Keratinocyte (primary cell): ENCODE measurements at regions not wholly inside any gene's neighbourhood (a gene's known extent, or its start where the extent isn't known, plus 50 kb on each side); places are given as distances from the start of the nearest gene placed in this dataset.

Experiments
- CTCF ChIP-seq, 3 experiments: IDR thresholded peaks in 1 of 3; conservative IDR thresholded peaks in 1 of 3; optimal IDR thresholded peaks in 1 of 3; 2 replicates in 2 of 3; 3 replicates in 1 of 3; pipeline versions ENCODE3 to v1.5.1; 2011; ENCODE audit warnings: low read length in 3 of 3, mild to moderate bottlenecking in 3 of 3, moderate library complexity in 2 of 3, control low read depth in 1 of 3, inconsistent platforms in 1 of 3; ENCODE audit not compliant: insufficient read depth in 2 of 3; ENCODE audit errors: extremely low read depth in 1 of 3
- EZH2 ChIP-seq: IDR thresholded peaks from one replicate; pipeline ENCODE4 v1.6.1; 2012; ENCODE audit warnings: inconsistent platforms, mild to moderate bottlenecking, low read length, moderate library complexity

DNA sequence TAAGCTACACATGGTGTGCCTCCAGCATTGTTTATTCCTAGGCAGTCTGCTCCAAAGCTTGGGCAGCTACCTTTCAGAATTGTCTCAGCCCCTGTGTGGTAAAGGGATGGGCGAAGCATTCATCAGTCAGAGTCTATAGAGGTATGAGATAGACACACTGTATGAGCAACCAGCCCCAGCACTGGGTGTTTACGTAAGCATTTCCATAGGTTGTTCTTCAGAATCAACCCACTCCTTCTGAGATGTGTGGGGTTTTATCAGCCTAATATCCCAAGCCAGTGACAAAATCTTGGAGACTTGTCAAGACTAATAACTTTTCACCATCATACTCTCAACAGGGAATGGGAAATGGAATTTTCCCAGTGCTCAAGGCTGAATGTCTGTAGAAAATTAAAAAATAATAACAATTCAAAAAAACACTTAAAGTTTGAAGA, 98.2 kb downstream of the BTG1 start:
- TF ChIP-seq EZH2: no peak
- no peak for TF ChIP-seq CTCF (optimal IDR thresholded peaks at IDR 0.05 in 1 of 3, IDR thresholded peaks at IDR 0.05 in 1 of 3, conservative IDR thresholded peaks at IDR 0.05 in 1 of 3; ENCODE audit: extremely low read depth in 1 of 3, insufficient read depth in 2 of 3, low read length in 3 of 3)
